Right atrium auricular region (tissue), 2 donors: ENCODE measurements at regions not wholly inside any gene's neighbourhood (a gene's known extent, or its start where the extent isn't known, plus 50 kb on each side); places are given as distances from the start of the nearest gene placed in this dataset.

Experiments
- DNase-seq: peaks from one replicate; pipeline ENCODE4 v3.0.0-alpha.2; 2019; ENCODE audit warnings: low spot score
- H3K27ac ChIP-seq, 2 donors: fragments of 200-600 bp; sonication (generic); 1 replicate in 1 of 2; 2 replicates in 1 of 2; pipeline ENCODE4 v1.5.1; 2016 to 2019
- H3K27me3 ChIP-seq, 2 donors: fragments of 200-600 bp; sonication (generic); one replicate each; pipeline versions ENCODE4 v1.5.1 to v1.6.0; 2017 to 2019
- H3K36me3 ChIP-seq: fragments of 200-600 bp; sonication (generic); one replicate; pipeline ENCODE4 v1.5.1; 2016
- H3K4me1 ChIP-seq, 2 donors: fragments of 200-600 bp; sonication (generic); one replicate each; pipeline versions ENCODE4 v1.5.1 to v1.6.0; 2017 to 2019
- H3K4me3 ChIP-seq, 2 donors: fragments of 200-600 bp; sonication (generic); 1 replicate in 1 of 2; 2 replicates in 1 of 2; pipeline ENCODE4 v1.5.1; 2017 to 2019; ENCODE audit warnings: mild to moderate bottlenecking in 1 of 2, moderate library complexity in 1 of 2
- H3K9me3 ChIP-seq, 2 donors: fragments of 200-600 bp; sonication (generic); one replicate each; pipeline ENCODE4 v1.5.1; 2019
- CTCF ChIP-seq, 2 donors: fragments of 200-600 bp; sonication (generic); IDR thresholded peaks; one replicate each; pipeline ENCODE4 v1.5.1; 2019; ENCODE audit warnings: antibody characterized with exemption in 2 of 2

- Histone ChIP-seq H3K27me3 (no peaks in the 10 kb centered on the region), H3K4me1 (peaks cover 0 to 5% of the 10 kb centered on the region in 2 donors), H3K36me3 (no peaks in the 10 kb centered on the region), H3K9me3 (no peaks in the 10 kb centered on the region), H3K27ac (no peak overlapping the region), H3K4me3 (no peak overlapping the region)
- TF ChIP-seq CTCF (IDR thresholded peaks at IDR 0.05): no peak
- no peak for DNase-seq
Measured at GRCh38 chr6:167528976-167529375, 204.1 kb downstream of the TTLL2 start.

- H3K36me3 ChIP-seq: no peaks in the 10 kb centered on the region
- DNase-seq: no peak
- no peak for TF ChIP-seq CTCF (IDR thresholded peaks at IDR 0.05)
- H3K27ac ChIP-seq: no peak overlapping the region
- peaks cover 0 to 3% of the 10 kb centered on the region in 2 donors for H3K4me1 ChIP-seq
- no peaks in the 10 kb centered on the region for H3K27me3 ChIP-seq
- H3K9me3 ChIP-seq: no peaks in the 10 kb centered on the region
- H3K4me3 ChIP-seq: no peak overlapping the region
Measured at GRCh38 chr6:167529444-167530335, 204.8 kb downstream of the TTLL2 start.

GRCh38 chr6:167530951-167531350, 206.1 kb downstream of the TTLL2 start:
- Histone ChIP-seq H3K27me3 (no peaks in the 10 kb centered on the region), H3K36me3 (no peaks in the 10 kb centered on the region), H3K4me3 (no peak overlapping the region), H3K4me1 (no peaks in the 10 kb centered on the region), H3K9me3 (no peaks in the 10 kb centered on the region), H3K27ac (no peak overlapping the region)
- DNase-seq: no peak
- TF ChIP-seq CTCF (IDR thresholded peaks at IDR 0.05): no peak

GRCh38 chr6:167532410-167533288, 207.8 kb downstream of the TTLL2 start:
- H3K36me3 ChIP-seq: no peaks in the 10 kb centered on the region
- H3K4me3 ChIP-seq: no peak overlapping the region
- no peaks in the 10 kb centered on the region for H3K9me3 ChIP-seq
- no peak for TF ChIP-seq CTCF (IDR thresholded peaks at IDR 0.05)
- no peak overlapping the region for H3K27ac ChIP-seq
- H3K27me3 ChIP-seq: no peaks in the 10 kb centered on the region
- H3K4me1 ChIP-seq: no peaks in the 10 kb centered on the region
- no peak for DNase-seq

- Histone ChIP-seq H3K4me3 (no peak overlapping the region), H3K9me3 (no peaks in the 10 kb centered on the region), H3K4me1 (no peaks in the 10 kb centered on the region), H3K27ac (no peak overlapping the region), H3K27me3 (no peaks in the 10 kb centered on the region), H3K36me3 (no peaks in the 10 kb centered on the region)
- TF ChIP-seq CTCF (IDR thresholded peaks at IDR 0.05): no peak
- no peak for DNase-seq
Measured at GRCh38 chr6:167533851-167534250, 209.0 kb downstream of the TTLL2 start.
